GM23338 (cell line): ENCODE measurements at regions not wholly inside any gene's neighbourhood (a gene's known extent, or its start where the extent isn't known, plus 50 kb on each side); places are given as distances from the start of the nearest gene placed in this dataset.

Source experiments
- ATAC-seq: fragments of 200-7000 bp; cut with Tn5 transposase; 3 replicates; pipeline ENCODE4 v1.9.1; 2020
- DNase-seq: peaks from one replicate; pipeline ENCODE4 v3.0.0-alpha.2; 2015; ENCODE audit warnings: low spot score
- H2AFZ ChIP-seq: fragments of 200-600 bp; sonication (generic); 2 replicates; pipeline ENCODE4 v1.8.0; 2016; ENCODE audit warnings: antibody characterized with exemption, mild to moderate bottlenecking, moderate library complexity
- H3F3A ChIP-seq: fragments of 200-600 bp; sonication (generic); replicated peaks from 2 replicates; pipeline ENCODE4 v1.8.0; 2017; ENCODE audit warnings: antibody characterized with exemption, mixed run types, low read depth
- H3K27ac ChIP-seq: fragments of 200-600 bp; sonication (generic); 2 replicates; pipeline ENCODE4 v1.6.1; 2016; ENCODE audit warnings: low read depth
- H3K27me3 ChIP-seq: fragments of 200-600 bp; sonication (generic); 2 replicates; pipeline ENCODE4 v1.8.0; 2016; ENCODE audit warnings: mild to moderate bottlenecking, mixed run types, moderate library complexity; ENCODE audit not compliant: insufficient read depth
- H3K36me3 ChIP-seq: fragments of 200-600 bp; sonication (generic); 2 replicates; pipeline ENCODE4 v1.8.0; 2016; ENCODE audit warnings: mild to moderate bottlenecking; ENCODE audit not compliant: insufficient read depth
- H3K4me1 ChIP-seq: fragments of 200-600 bp; sonication (generic); 2 replicates; pipeline ENCODE4 v1.8.0; 2016; ENCODE audit warnings: mild to moderate bottlenecking, moderate library complexity; ENCODE audit not compliant: insufficient read depth
- H3K4me2 ChIP-seq: fragments of 200-600 bp; sonication (generic); 2 replicates; pipeline ENCODE4 v1.7.1; 2017; ENCODE audit warnings: mixed run types
- H3K4me3 ChIP-seq: fragments of 200-600 bp; sonication (generic); 2 replicates; pipeline ENCODE4 v1.6.1; 2016; ENCODE audit warnings: mixed run types
- H3K79me2 ChIP-seq: fragments of 200-600 bp; sonication (generic); replicated peaks from 2 replicates; pipeline ENCODE4 v1.8.0; 2017; ENCODE audit warnings: mild to moderate bottlenecking; ENCODE audit not compliant: insufficient read depth
- H3K9me2 ChIP-seq: fragments of 200-600 bp; sonication (generic); 2 replicates; pipeline ENCODE4 v1.8.0; 2017; ENCODE audit not compliant: insufficient read depth
- H4K20me1 ChIP-seq: fragments of 200-600 bp; sonication (generic); replicated peaks from 2 replicates; pipeline ENCODE4 v1.8.0; 2017; ENCODE audit warnings: mild to moderate bottlenecking; ENCODE audit not compliant: insufficient read depth
- H3K27ac Mint-ChIP-seq: 2 replicates; pipeline ENCODE4 v1.8.0; 2020; ENCODE audit warnings: inconsistent platforms, mild to moderate bottlenecking, moderate library complexity, mixed read lengths
- H3K27me3 Mint-ChIP-seq: 3 replicates; pipeline ENCODE4 v1.8.0; 2022; ENCODE audit warnings: low read depth, mild to moderate bottlenecking, moderate library complexity, mixed read lengths, inconsistent platforms; ENCODE audit not compliant: insufficient read depth, poor library complexity
- H3K36me3 Mint-ChIP-seq: 3 replicates; pipeline ENCODE4 v1.8.0; 2021; ENCODE audit warnings: low read depth, mild to moderate bottlenecking, inconsistent platforms, moderate library complexity, mixed read lengths
- H3K4me1 Mint-ChIP-seq: 3 replicates; pipeline ENCODE4 v1.8.0; 2020; ENCODE audit warnings: mild to moderate bottlenecking, inconsistent platforms, mixed read lengths
- H3K4me3 Mint-ChIP-seq: 3 replicates; pipeline ENCODE4 v1.8.0; 2021; ENCODE audit warnings: moderate library complexity, mild to moderate bottlenecking, inconsistent platforms, mixed read lengths
- H3K9me3 Mint-ChIP-seq: 3 replicates; pipeline ENCODE4 v1.8.0; 2020; ENCODE audit warnings: moderate library complexity, mild to moderate bottlenecking, inconsistent platforms, mixed read lengths
- CREB1 ChIP-seq: fragments of 250-450 bp; sonication (Bioruptor Pico); IDR thresholded peaks from 2 replicates; pipeline ENCODE4 v1.5.0; 2020; ENCODE audit warnings: low read depth, mild to moderate bottlenecking, moderate library complexity
- EZH2 ChIP-seq: fragments of 200-600 bp; sonication (generic); IDR thresholded peaks from one replicate; pipeline ENCODE4 v1.8.0; 2017; ENCODE audit warnings: antibody characterized with exemption, mild to moderate bottlenecking, low read depth; ENCODE audit not compliant: unreplicated experiment
- EZH2phosphoT487 ChIP-seq: fragments of 200-600 bp; sonication (generic); IDR thresholded peaks from one replicate; pipeline ENCODE4 v1.8.1; 2018; ENCODE audit warnings: antibody characterized with exemption; ENCODE audit not compliant: unreplicated experiment
- JUNB ChIP-seq: IDR thresholded peaks from one replicate; pipeline ENCODE4 v1.6.1; 2016; ENCODE audit warnings: antibody characterized with exemption; ENCODE audit not compliant: unreplicated experiment
- NANOG ChIP-seq: IDR thresholded peaks from 2 replicates; pipeline ENCODE4 v1.6.1; 2016; ENCODE audit warnings: antibody characterized with exemption, borderline replicate concordance
- POLR2AphosphoS5 ChIP-seq: IDR thresholded peaks from 2 replicates; pipeline ENCODE4 v1.6.1; 2016; ENCODE audit warnings: antibody characterized with exemption, low read depth
- STAT1 ChIP-seq: IDR thresholded peaks from one replicate; pipeline ENCODE4 v1.6.1; 2016; ENCODE audit warnings: antibody characterized with exemption; ENCODE audit not compliant: unreplicated experiment
- ZNF114 ChIP-seq: fragments of 250-450 bp; sonication (Bioruptor Pico); IDR thresholded peaks from 2 replicates; pipeline ENCODE4 v1.5.0; 2020; ENCODE audit warnings: mild to moderate bottlenecking, moderate library complexity
- ZNF331 ChIP-seq: fragments of 250-450 bp; sonication (Bioruptor Pico); IDR thresholded peaks from 2 replicates; pipeline ENCODE4 v1.5.0; 2020; ENCODE audit warnings: low read depth, mild to moderate bottlenecking, moderate library complexity
- TF ChIP-seq, protein P1 (sequence below), 2 experiments: fragments of 200-600 bp in 1 of 2; sonication (generic) in 1 of 2; conservative IDR thresholded peaks; 2 replicates each; pipeline versions ENCODE4 v1.5.1 to v1.6.1; 2016 to 2017; ENCODE audit warnings: antibody characterized with exemption in 2 of 2, low read depth in 2 of 2, mild to moderate bottlenecking in 2 of 2, moderate library complexity in 1 of 2
- TF ChIP-seq, protein P2 (sequence below): IDR thresholded peaks from 2 replicates; pipeline ENCODE4 v1.6.1; 2016; ENCODE audit warnings: antibody characterized with exemption
- TF ChIP-seq, protein P3 (sequence below): fragments of 250-450 bp; sonication (Bioruptor Pico); IDR thresholded peaks from 2 replicates; pipeline ENCODE4 v1.5.0; 2020; ENCODE audit warnings: mild to moderate bottlenecking, moderate library complexity
- TF ChIP-seq, protein P4 (sequence below): IDR thresholded peaks from one replicate; pipeline ENCODE4 v1.6.1; 2018; ENCODE audit warnings: antibody characterized with exemption; ENCODE audit not compliant: unreplicated experiment

DNA sequence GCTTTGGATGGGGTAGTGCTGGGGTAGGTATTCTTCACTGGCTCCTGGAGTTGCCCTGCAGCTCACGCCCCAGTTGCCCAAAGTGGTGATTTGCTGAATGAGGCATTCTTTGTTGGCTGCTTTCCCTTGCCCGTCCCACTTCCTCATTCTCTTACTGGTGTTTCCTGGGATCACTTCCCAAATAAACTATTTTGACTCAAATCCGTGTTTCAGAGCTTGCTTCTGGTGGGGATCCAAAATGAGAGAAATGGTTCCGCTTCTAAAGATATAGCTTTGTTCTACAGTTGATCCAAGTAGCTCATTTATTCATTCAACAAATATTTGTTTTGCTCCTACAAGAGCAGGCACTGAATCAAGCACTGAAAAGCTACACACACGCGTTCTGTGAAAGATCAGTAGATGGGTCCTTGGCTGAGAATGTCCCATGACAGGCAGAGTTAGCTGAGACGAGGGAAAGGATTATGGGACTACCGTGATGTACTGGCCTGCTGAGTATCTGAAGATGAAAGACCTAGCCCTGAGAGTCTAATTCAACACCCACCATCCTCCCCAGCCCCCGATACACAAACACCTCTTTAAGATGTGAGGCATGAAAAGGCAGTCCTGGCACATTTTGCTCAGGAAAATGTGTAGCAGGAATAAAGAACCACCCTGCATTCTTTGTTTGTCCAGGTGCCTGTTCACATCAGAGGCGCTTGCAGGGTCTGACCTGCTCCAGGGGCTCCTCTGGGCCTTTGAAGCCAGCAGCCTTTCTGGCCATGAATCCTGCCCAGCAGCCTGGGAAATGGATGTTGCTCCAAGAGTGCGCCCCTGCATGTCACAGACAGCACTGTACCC, 143.1 kb upstream of the RANBP3L start:
- Mint-ChIP-seq H3K4me3 (no peak overlapping the region), H3K36me3 (no peaks in the 10 kb centered on the region), H3K27ac (no peak overlapping the region), H3K9me3 (no peaks in the 10 kb centered on the region), H3K4me1 (peaks cover 18% of the 10 kb centered on the region), H3K27me3 (peaks cover 2% of the 10 kb centered on the region)
- Histone ChIP-seq H3F3A (0 out of 2 replicates have a peak, but pooled peaks cover 3% of the 10 kb centered on the region), H3K4me1 (no peaks in the 10 kb centered on the region), H4K20me1 (no peaks in the 10 kb centered on the region), H3K27ac (no peak overlapping the region), H3K4me2 (no peak overlapping the region), H3K79me2 (no peaks in the 10 kb centered on the region), H2AFZ (peak overlapping the region; percentile 63; the same call in 1 of the 2 replicates), H3K36me3 (no peaks in the 10 kb centered on the region), H3K9me2 (peaks cover 10% of the 10 kb centered on the region; the same call in 1 of the 2 replicates), H3K27me3 (no peaks in the 10 kb centered on the region), H3K4me3 (no peak overlapping the region)
- DNase-seq, result no peak
- TF ChIP-seq EZH2phosphoT487 (no peak), ZNF331 (CRISPR knock-in tag) (no peak), ZNF114 (CRISPR knock-in tag) (no peak), CREB1 (CRISPR knock-in tag) (no peak), JUNB (no peak), POLR2AphosphoS5 (no peak), NANOG (no peak), EZH2 (no peak), STAT1 (no peak)
- TF ChIP-seq, protein P1, sequence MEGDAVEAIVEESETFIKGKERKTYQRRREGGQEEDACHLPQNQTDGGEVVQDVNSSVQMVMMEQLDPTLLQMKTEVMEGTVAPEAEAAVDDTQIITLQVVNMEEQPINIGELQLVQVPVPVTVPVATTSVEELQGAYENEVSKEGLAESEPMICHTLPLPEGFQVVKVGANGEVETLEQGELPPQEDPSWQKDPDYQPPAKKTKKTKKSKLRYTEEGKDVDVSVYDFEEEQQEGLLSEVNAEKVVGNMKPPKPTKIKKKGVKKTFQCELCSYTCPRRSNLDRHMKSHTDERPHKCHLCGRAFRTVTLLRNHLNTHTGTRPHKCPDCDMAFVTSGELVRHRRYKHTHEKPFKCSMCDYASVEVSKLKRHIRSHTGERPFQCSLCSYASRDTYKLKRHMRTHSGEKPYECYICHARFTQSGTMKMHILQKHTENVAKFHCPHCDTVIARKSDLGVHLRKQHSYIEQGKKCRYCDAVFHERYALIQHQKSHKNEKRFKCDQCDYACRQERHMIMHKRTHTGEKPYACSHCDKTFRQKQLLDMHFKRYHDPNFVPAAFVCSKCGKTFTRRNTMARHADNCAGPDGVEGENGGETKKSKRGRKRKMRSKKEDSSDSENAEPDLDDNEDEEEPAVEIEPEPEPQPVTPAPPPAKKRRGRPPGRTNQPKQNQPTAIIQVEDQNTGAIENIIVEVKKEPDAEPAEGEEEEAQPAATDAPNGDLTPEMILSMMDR (conservative IDR thresholded peaks at IDR 0.05; ENCODE audit: low read depth in 2 of 2), result no peak
- TF ChIP-seq, protein P2, sequence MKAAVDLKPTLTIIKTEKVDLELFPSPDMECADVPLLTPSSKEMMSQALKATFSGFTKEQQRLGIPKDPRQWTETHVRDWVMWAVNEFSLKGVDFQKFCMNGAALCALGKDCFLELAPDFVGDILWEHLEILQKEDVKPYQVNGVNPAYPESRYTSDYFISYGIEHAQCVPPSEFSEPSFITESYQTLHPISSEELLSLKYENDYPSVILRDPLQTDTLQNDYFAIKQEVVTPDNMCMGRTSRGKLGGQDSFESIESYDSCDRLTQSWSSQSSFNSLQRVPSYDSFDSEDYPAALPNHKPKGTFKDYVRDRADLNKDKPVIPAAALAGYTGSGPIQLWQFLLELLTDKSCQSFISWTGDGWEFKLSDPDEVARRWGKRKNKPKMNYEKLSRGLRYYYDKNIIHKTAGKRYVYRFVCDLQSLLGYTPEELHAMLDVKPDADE, result no peak
- TF ChIP-seq, protein P3, sequence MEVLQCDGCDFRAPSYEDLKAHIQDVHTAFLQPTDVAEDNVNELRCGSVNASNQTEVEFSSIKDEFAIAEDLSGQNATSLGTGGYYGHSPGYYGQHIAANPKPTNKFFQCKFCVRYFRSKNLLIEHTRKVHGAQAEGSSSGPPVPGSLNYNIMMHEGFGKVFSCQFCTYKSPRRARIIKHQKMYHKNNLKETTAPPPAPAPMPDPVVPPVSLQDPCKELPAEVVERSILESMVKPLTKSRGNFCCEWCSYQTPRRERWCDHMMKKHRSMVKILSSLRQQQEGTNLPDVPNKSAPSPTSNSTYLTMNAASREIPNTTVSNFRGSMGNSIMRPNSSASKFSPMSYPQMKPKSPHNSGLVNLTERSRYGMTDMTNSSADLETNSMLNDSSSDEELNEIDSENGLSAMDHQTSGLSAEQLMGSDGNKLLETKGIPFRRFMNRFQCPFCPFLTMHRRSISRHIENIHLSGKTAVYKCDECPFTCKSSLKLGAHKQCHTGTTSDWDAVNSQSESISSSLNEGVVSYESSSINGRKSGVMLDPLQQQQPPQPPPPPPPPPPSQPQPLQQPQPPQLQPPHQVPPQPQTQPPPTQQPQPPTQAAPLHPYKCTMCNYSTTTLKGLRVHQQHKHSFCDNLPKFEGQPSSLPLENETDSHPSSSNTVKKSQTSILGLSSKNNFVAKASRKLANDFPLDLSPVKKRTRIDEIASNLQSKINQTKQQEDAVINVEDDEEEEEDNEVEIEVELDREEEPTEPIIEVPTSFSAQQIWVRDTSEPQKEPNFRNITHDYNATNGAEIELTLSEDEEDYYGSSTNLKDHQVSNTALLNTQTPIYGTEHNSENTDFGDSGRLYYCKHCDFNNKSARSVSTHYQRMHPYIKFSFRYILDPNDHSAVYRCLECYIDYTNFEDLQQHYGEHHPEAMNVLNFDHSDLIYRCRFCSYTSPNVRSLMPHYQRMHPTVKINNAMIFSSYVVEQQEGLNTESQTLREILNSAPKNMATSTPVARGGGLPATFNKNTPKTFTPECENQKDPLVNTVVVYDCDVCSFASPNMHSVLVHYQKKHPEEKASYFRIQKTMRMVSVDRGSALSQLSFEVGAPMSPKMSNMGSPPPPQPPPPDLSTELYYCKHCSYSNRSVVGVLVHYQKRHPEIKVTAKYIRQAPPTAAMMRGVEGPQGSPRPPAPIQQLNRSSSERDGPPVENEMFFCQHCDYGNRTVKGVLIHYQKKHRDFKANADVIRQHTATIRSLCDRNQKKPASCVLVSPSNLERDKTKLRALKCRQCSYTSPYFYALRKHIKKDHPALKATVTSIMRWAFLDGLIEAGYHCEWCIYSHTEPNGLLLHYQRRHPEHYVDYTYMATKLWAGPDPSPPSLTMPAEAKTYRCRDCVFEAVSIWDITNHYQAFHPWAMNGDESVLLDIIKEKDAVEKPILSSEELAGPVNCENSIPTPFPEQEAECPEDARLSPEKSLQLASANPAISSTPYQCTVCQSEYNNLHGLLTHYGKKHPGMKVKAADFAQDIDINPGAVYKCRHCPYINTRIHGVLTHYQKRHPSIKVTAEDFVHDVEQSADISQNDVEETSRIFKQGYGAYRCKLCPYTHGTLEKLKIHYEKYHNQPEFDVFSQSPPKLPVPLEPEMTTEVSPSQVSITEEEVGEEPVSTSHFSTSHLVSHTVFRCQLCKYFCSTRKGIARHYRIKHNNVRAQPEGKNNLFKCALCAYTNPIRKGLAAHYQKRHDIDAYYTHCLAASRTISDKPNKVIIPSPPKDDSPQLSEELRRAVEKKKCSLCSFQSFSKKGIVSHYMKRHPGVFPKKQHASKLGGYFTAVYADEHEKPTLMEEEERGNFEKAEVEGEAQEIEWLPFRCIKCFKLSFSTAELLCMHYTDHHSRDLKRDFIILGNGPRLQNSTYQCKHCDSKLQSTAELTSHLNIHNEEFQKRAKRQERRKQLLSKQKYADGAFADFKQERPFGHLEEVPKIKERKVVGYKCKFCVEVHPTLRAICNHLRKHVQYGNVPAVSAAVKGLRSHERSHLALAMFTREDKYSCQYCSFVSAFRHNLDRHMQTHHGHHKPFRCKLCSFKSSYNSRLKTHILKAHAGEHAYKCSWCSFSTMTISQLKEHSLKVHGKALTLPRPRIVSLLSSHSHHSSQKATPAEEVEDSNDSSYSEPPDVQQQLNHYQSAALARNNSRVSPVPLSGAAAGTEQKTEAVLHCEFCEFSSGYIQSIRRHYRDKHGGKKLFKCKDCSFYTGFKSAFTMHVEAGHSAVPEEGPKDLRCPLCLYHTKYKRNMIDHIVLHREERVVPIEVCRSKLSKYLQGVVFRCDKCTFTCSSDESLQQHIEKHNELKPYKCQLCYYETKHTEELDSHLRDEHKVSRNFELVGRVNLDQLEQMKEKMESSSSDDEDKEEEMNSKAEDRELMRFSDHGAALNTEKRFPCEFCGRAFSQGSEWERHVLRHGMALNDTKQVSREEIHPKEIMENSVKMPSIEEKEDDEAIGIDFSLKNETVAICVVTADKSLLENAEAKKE, result no peak
- TF ChIP-seq, protein P4, sequence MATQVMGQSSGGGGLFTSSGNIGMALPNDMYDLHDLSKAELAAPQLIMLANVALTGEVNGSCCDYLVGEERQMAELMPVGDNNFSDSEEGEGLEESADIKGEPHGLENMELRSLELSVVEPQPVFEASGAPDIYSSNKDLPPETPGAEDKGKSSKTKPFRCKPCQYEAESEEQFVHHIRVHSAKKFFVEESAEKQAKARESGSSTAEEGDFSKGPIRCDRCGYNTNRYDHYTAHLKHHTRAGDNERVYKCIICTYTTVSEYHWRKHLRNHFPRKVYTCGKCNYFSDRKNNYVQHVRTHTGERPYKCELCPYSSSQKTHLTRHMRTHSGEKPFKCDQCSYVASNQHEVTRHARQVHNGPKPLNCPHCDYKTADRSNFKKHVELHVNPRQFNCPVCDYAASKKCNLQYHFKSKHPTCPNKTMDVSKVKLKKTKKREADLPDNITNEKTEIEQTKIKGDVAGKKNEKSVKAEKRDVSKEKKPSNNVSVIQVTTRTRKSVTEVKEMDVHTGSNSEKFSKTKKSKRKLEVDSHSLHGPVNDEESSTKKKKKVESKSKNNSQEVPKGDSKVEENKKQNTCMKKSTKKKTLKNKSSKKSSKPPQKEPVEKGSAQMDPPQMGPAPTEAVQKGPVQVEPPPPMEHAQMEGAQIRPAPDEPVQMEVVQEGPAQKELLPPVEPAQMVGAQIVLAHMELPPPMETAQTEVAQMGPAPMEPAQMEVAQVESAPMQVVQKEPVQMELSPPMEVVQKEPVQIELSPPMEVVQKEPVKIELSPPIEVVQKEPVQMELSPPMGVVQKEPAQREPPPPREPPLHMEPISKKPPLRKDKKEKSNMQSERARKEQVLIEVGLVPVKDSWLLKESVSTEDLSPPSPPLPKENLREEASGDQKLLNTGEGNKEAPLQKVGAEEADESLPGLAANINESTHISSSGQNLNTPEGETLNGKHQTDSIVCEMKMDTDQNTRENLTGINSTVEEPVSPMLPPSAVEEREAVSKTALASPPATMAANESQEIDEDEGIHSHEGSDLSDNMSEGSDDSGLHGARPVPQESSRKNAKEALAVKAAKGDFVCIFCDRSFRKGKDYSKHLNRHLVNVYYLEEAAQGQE, result no peak
- ATAC-seq, result no peak; the same call in 2 of the 3 replicates
